Left ventricle myocardium inferior (tissue), 1 donor: ENCODE measurements at regions not wholly inside any gene's neighbourhood (a gene's known extent, or its start where the extent isn't known, plus 50 kb on each side); places are given as distances from the start of the nearest gene placed in this dataset.

Experiments used
- DNase-seq: peaks from one replicate; pipeline ENCODE4 v3.0.0-alpha.2; 2020
- H3K27ac ChIP-seq: fragments of 200-600 bp; replicated peaks from 2 replicates; pipeline ENCODE4 v1.8.0; 2021
- H3K27me3 ChIP-seq: fragments of 200-600 bp; 2 replicates; pipeline ENCODE4 v1.8.0; 2021; ENCODE audit warnings: low read depth
- H3K36me3 ChIP-seq: fragments of 200-600 bp; 2 replicates; pipeline ENCODE4 v1.8.0; 2021
- H3K4me1 ChIP-seq: fragments of 200-600 bp; 2 replicates; pipeline ENCODE4 v1.8.0; 2021
- H3K4me3 ChIP-seq: fragments of 200-600 bp; 2 replicates; pipeline ENCODE4 v1.8.0; 2021; ENCODE audit warnings: mild to moderate bottlenecking, moderate library complexity
- H3K9me3 ChIP-seq: fragments of 200-600 bp; replicated peaks from 2 replicates; pipeline ENCODE4 v1.8.0; 2021
- CTCF ChIP-seq: fragments of 200-600 bp; IDR thresholded peaks from 2 replicates; pipeline ENCODE4 v1.8.0; 2021; ENCODE audit warnings: antibody characterized with exemption, mild to moderate bottlenecking, borderline replicate concordance
- intact Hi-C: fragments of 100-400 bp; cut with micrococcal nuclease; formaldehyde crosslinking; loops from one replicate; pipeline ENCODE4 v1.11.0; 2022
- donor health status: DM: no; HTN: yes; CAD: no; lungs with severe emphysema.

GRCh38 chr1:47686731-47687630 lies 249.1 kb downstream of the FOXD2 start:
- no peak for TF ChIP-seq CTCF
- intact Hi-C loops, result no loop called here
- Histone ChIP-seq H3K4me1 (no peaks in the 10 kb centered on the region), H3K9me3 (no peaks in the 10 kb centered on the region), H3K27me3 (peaks cover 99% of the 10 kb centered on the region), H3K4me3 (no peak overlapping the region), H3K36me3 (no peaks in the 10 kb centered on the region), H3K27ac (no peak overlapping the region)
- no peak for DNase-seq

GRCh38 chr1:47687631-47688460 lies 250.0 kb downstream of the FOXD2 start:
- no peak for TF ChIP-seq CTCF
- Histone ChIP-seq H3K27ac (no peak overlapping the region), H3K27me3 (peaks cover 99% of the 10 kb centered on the region), H3K4me3 (no peak overlapping the region), H3K36me3 (no peaks in the 10 kb centered on the region), H3K4me1 (no peaks in the 10 kb centered on the region), H3K9me3 (no peaks in the 10 kb centered on the region)
- no peak for DNase-seq
- intact Hi-C loops, result no loop called here

- Histone ChIP-seq H3K36me3 (no peaks in the 10 kb centered on the region), H3K9me3 (no peaks in the 10 kb centered on the region), H3K27me3 (peaks cover 99% of the 10 kb centered on the region), H3K4me1 (no peaks in the 10 kb centered on the region), H3K27ac (no peak overlapping the region), H3K4me3 (no peak overlapping the region)
- intact Hi-C loops, result no loop called here
- DNase-seq, result no peak
- TF ChIP-seq CTCF, result no peak
These were observed 250.8 kb downstream of the FOXD2 start for GRCh38 chr1:47688461-47689296.

GRCh38 chr1:47689894-47690293 lies 252.1 kb downstream of the FOXD2 start:
- no peak for TF ChIP-seq CTCF
- H3K27me3 ChIP-seq, result peaks cover 97% of the 10 kb centered on the region
- DNase-seq, result no peak
- intact Hi-C loops, result no loop called here
- H3K27ac ChIP-seq, result no peak overlapping the region
- H3K4me3 ChIP-seq, result no peak overlapping the region
- H3K9me3 ChIP-seq, result no peaks in the 10 kb centered on the region
- no peaks in the 10 kb centered on the region for H3K36me3 ChIP-seq
- no peaks in the 10 kb centered on the region for H3K4me1 ChIP-seq
